GM23248 (cell line): ENCODE measurements at regions not wholly inside any gene's neighbourhood (a gene's known extent, or its start where the extent isn't known, plus 50 kb on each side); places are given as distances from the start of the nearest gene placed in this dataset.

ENCODE experiments used
- EZH2 ChIP-seq: fragments of 200-600 bp; sonication (generic); IDR thresholded peaks from 2 replicates; pipeline ENCODE4 v1.6.1; 2018; ENCODE audit warnings: antibody characterized with exemption, mild to moderate bottlenecking; ENCODE audit not compliant: insufficient read depth, poor library complexity, severe bottlenecking
- EZH2phosphoT487 ChIP-seq: fragments of 200-600 bp; sonication (generic); IDR thresholded peaks from 2 replicates; pipeline ENCODE4 v1.6.1; 2018; ENCODE audit warnings: antibody characterized with exemption, moderate library complexity, mild to moderate bottlenecking, low read depth; ENCODE audit not compliant: insufficient read depth

DNA sequence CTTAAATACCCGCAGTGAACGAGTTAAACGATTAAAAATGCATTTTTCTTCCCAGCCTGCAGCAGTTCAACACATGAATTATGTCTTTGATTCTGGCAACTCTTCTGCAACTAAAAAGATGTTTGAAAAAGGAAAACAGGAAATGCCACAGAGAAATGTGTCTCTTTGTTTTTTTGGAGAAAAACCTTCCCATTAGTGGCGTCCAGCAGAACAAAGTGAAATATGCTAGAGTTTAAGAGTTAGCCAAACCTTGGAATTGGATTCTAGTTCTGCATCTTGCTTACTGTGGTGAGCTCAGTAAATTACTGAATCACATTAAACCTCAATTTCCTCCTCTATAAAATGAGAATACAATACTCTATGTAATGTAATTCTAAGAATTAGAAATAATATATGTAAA is 900.2 kb upstream of the ACVR2A start:
- no peak for TF ChIP-seq EZH2
- no peak for TF ChIP-seq EZH2phosphoT487
